NT2/D1 (cell line): ENCODE measurements at regions not wholly inside any gene's neighbourhood (a gene's known extent, or its start where the extent isn't known, plus 50 kb on each side); places are given as distances from the start of the nearest gene placed in this dataset.
A peak's percentile ranks its signal among the peaks of the same experiment; 100 is the strongest.

Experiments
- DNase-seq: peaks from one replicate; pipeline ENCODE4 v3.0.0-alpha.2; 2011; ENCODE audit warnings: low read depth, low spot score
- H3K27me3 ChIP-seq: 2 replicates; pipeline ENCODE4 v1.6.0; 2011; ENCODE audit warnings: mild to moderate bottlenecking; ENCODE audit not compliant: insufficient read length, insufficient read depth
- H3K36me3 ChIP-seq: 2 replicates; pipeline ENCODE4 v1.6.1; 2011; ENCODE audit warnings: mild to moderate bottlenecking, low read length, mixed read lengths; ENCODE audit not compliant: insufficient read depth, insufficient read length
- H3K4me1 ChIP-seq: 2 replicates; pipeline ENCODE4 v1.5.1; 2011; ENCODE audit not compliant: insufficient read depth, insufficient read length
- H3K4me3 ChIP-seq: 2 replicates; pipeline ENCODE4 v1.5.1; 2011; ENCODE audit warnings: low read depth; ENCODE audit not compliant: insufficient read length
- H3K9ac ChIP-seq: 2 replicates; pipeline ENCODE4 v1.6.0; 2011; ENCODE audit warnings: low read depth; ENCODE audit not compliant: insufficient read length
- H3K9me3 ChIP-seq: 2 replicates; pipeline ENCODE4 v1.5.1; 2011; ENCODE audit warnings: mild to moderate bottlenecking, low read length; ENCODE audit not compliant: insufficient read depth
- SUZ12 ChIP-seq: IDR thresholded peaks from 2 replicates; pipeline ENCODE4 v1.6.1; 2011; ENCODE audit not compliant: insufficient read length, insufficient read depth; ENCODE audit errors: extremely low read depth
- YY1 ChIP-seq: IDR thresholded peaks from 2 replicates; pipeline ENCODE4 v1.6.1; 2011; ENCODE audit not compliant: insufficient read length, insufficient read depth
- ZNF274 ChIP-seq: IDR thresholded peaks from 2 replicates; pipeline ENCODE4 v1.6.1; 2011; ENCODE audit warnings: mild to moderate bottlenecking, low read depth, low read length

DNA sequence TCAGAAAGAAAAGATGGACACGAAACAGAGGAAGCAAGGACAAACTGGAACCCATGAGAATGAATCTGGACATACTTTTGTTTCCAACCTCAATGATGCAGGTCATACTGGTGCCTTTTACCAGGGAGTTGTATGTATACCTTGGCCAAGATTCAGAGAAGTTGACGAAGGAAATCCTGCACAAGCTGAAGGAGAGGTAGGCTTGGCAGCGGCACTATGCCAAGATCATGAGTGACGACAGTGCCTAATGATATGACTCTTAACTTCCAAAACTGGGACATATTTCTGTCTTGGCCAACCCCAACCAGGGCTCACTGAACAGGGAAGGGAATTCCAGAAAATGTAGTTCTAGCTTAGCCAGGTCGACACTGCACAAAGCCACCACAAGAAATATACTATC is 149.2 kb upstream of the SLCO3A1 start:
- Histone ChIP-seq H3K36me3 (no peaks in the 10 kb centered on the region), H3K9ac (no peak overlapping the region), H3K9me3 (no peaks in the 10 kb centered on the region), H3K4me1 (no peaks in the 10 kb centered on the region), H3K27me3 (no peaks in the 10 kb centered on the region), H3K4me3 (no peak overlapping the region)
- no peak for TF ChIP-seq YY1
- TF ChIP-seq ZNF274, result no peak
- TF ChIP-seq SUZ12, result no peak
- no peak for DNase-seq

DNA sequence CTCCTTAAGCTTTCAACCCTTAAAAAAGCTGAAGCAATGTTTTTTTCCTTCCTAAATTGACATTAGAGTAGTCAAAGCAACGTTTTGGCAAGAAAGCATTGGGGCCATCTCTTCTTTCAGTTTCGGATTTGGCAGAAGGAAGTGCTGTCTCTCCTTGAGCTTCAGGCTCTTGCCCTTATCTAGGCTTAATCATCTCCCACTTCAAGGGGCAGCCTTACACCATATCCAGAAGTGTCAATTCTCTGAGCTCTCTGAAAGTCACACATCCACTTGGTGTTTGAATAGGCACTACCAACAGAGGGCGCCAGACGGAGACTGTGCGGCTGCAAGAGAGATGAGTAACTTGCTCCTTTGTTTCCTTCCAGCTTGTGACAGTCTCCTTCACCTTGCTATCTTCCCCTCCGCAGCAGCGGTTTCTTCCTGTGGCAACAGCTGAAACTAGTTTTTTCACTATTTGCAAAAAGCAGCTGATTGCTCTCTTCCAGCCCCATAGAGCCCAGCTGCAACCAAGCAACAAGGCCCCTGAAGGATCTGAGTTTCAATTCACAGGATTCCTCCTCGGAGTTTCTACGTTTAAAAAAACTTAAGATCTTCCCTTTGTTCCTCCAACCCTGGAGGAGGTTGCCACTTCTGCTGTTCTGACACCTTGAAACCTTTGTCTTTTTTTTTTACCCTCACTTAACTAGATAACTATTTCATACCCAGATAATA is 147.0 kb upstream of the SLCO3A1 start:
- Histone ChIP-seq H3K9ac (no peak overlapping the region), H3K4me3 (no peak overlapping the region), H3K27me3 (no peaks in the 10 kb centered on the region), H3K4me1 (no peaks in the 10 kb centered on the region), H3K36me3 (no peaks in the 10 kb centered on the region), H3K9me3 (no peaks in the 10 kb centered on the region)
- peak; percentile 87 for DNase-seq
- TF ChIP-seq ZNF274, result no peak
- TF ChIP-seq YY1, result no peak
- TF ChIP-seq SUZ12, result no peak

DNA sequence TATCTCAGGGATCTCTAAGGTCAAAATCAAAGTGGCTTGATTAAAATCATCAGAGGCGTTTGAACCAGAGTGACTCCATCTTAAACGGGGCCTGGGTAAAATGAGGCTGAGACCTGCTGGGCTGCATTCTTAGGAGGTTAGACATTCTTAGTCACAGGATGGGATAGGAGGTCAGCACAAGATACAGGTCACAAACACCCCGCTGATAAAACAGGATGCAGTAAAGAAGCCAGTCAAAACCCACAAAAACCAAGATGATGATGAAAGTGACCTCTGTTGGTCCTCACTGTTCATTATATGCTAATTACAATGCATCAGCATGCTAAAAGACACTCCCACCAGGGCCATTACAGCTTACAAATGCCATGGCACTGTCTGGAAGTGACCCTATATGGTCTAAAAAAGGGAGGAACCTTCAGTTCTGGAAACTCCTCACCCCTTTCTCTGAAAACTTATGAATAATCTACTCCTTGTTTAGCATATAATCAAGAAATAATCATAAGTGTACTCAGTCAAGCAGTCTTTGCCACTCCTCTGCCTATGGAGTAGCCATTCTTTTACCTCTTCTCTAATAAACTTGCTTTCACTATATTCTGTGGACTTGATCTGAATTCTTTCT is 143.3 kb upstream of the SLCO3A1 start:
- DNase-seq, result no peak

DNA sequence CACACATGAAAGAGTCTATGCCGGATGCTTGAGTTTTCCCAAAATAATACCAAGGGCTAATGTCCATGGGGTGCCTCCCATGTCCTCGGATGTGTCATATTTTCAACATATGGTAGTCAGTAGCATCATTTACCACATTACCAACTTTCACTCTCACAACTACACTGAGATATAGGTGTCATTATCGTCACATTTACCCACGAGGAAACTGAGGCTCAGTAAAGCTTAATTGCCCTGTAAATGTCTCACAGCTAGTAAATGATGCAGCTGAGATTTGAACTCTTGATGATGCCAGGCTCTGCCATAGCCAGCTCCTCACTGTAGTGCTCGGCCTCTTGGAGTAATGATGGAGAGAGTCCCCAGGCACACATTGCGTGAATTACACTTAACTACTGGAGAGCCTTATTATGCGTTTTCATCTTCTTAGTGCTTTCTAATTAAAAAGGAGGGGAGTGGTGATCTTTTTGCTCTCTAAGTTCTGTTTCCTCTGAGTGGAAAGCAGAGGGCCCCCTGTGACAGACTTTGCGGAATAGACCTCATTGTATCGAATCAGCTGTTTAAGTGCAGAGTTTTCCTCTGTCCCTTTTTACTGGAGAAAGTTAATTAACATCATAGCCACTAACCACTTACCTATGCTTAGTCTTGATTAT is 142.0 kb upstream of the SLCO3A1 start:
- DNase-seq, result no peak
- no peak overlapping the region for H3K4me3 ChIP-seq
- no peaks in the 10 kb centered on the region for H3K9me3 ChIP-seq
- TF ChIP-seq YY1 (no peak), SUZ12 (no peak)
- H3K4me1 ChIP-seq, result no peaks in the 10 kb centered on the region
- no peaks in the 10 kb centered on the region for H3K27me3 ChIP-seq
- H3K36me3 ChIP-seq, result no peaks in the 10 kb centered on the region
- H3K9ac ChIP-seq, result no peak overlapping the region

More for the DNA sequence above, 143.3 kb upstream of the SLCO3A1 start:
- Histone ChIP-seq H3K9me3 (no peaks in the 10 kb centered on the region), H3K36me3 (no peaks in the 10 kb centered on the region), H3K9ac (no peak overlapping the region), H3K4me1 (no peaks in the 10 kb centered on the region), H3K27me3 (no peaks in the 10 kb centered on the region), H3K4me3 (no peak overlapping the region)
- no peak for TF ChIP-seq ZNF274
- TF ChIP-seq SUZ12, result no peak
- no peak for TF ChIP-seq YY1

GRCh38 chr15:91712286-91712685 is 141.2 kb upstream of the SLCO3A1 start:
- H3K4me3 ChIP-seq, result no peak overlapping the region
- H3K36me3 ChIP-seq, result no peaks in the 10 kb centered on the region
- TF ChIP-seq SUZ12 (no peak), ZNF274 (no peak), YY1 (no peak)
- H3K4me1 ChIP-seq, result no peaks in the 10 kb centered on the region
- no peak for DNase-seq
- no peak overlapping the region for H3K9ac ChIP-seq
- no peaks in the 10 kb centered on the region for H3K27me3 ChIP-seq
- H3K9me3 ChIP-seq, result no peaks in the 10 kb centered on the region

DNA sequence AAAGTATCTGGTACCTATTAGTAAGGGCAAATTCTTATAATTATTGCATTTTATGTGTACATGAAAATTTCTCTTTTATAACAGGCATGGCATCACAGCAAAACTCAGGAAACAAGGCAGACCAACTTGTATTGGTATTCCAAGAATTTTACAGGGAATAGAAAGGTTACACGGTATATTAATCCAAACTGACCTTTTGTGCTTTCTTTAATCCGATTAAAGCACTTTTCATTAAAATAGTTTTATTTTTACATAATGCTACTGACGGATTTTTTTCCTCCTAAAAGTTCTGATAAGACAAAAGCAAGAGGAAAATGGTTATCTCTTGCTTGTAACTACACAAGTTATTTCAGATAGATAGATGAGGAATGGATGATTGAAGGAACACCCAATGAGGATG is 137.0 kb upstream of the SLCO3A1 start:
- Histone ChIP-seq H3K9ac (no peak overlapping the region), H3K36me3 (no peaks in the 10 kb centered on the region), H3K9me3 (no peaks in the 10 kb centered on the region), H3K4me3 (no peak overlapping the region), H3K27me3 (no peaks in the 10 kb centered on the region), H3K4me1 (no peaks in the 10 kb centered on the region)
- no peak for TF ChIP-seq SUZ12
- no peak for TF ChIP-seq YY1
- TF ChIP-seq ZNF274, result no peak
- DNase-seq, result no peak

DNA sequence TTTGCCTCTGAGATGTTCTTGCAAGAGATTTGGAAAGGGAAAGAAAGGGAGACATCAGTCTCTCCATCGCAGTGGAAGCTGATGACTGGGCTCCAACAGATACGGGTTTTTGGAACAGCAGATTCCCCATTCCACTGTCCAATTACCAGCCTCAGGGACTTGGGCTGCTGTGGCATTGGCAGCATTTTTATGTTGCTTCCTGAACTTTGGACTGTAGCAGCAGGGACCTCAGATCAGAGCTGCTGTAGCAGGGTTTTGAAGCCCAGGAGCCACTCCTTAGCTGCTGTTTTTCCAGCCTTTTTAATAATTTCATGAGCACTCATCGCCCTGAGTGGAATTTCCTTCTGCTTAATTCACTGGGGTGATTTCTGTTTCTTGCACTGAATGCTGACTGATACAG is 135.7 kb upstream of the SLCO3A1 start:
- Histone ChIP-seq H3K9me3 (no peaks in the 10 kb centered on the region), H3K4me3 (no peak overlapping the region), H3K9ac (no peak overlapping the region), H3K36me3 (no peaks in the 10 kb centered on the region), H3K27me3 (no peaks in the 10 kb centered on the region), H3K4me1 (no peaks in the 10 kb centered on the region)
- no peak for DNase-seq
- TF ChIP-seq ZNF274, result no peak
